HCT116 (cell line): ENCODE measurements at regions not wholly inside any gene's neighbourhood (a gene's known extent, or its start where the extent isn't known, plus 50 kb on each side); places are given as distances from the start of the nearest gene placed in this dataset.

Source experiments
- ELF1 ChIP-seq: IDR thresholded peaks from 2 replicates; pipeline ENCODE4 v1.6.1; 2012; ENCODE audit warnings: low read depth, borderline replicate concordance
- EZH2 ChIP-seq: fragments of 200-600 bp; sonication (generic); IDR thresholded peaks from 2 replicates; pipeline ENCODE4 v1.6.1; 2017; ENCODE audit warnings: antibody characterized with exemption, mixed run types
- JUND ChIP-seq: IDR thresholded peaks from 2 replicates; pipeline ENCODE4 v1.6.1; 2012
- POLR2A ChIP-seq: IDR thresholded peaks from 2 replicates; pipeline ENCODE4 v1.7.0; 2011; ENCODE audit warnings: borderline replicate concordance; ENCODE audit not compliant: insufficient read depth, insufficient read length; ENCODE audit errors: extremely low read depth
- POLR2AphosphoS5 ChIP-seq: IDR thresholded peaks from 2 replicates; pipeline ENCODE4 v1.6.1; 2011; ENCODE audit warnings: mild to moderate bottlenecking, low read depth, low read length, moderate library complexity
- RAD21 ChIP-seq: IDR thresholded peaks from 2 replicates; pipeline ENCODE4 v1.6.1; 2012; ENCODE audit warnings: low read depth, mild to moderate bottlenecking
- SIN3A ChIP-seq: IDR thresholded peaks from 2 replicates; pipeline ENCODE4 v1.6.1; 2012; ENCODE audit warnings: low read depth
- SRF ChIP-seq: IDR thresholded peaks from 2 replicates; pipeline ENCODE4 v1.6.1; 2012; ENCODE audit warnings: low read depth
- ZFX ChIP-seq: fragments of 450-650 bp; IDR thresholded peaks from 2 replicates; pipeline ENCODE4 v1.6.1; 2017
- ZNF274 ChIP-seq: fragments of 200-500 bp; sonication (Bioruptor generic); IDR thresholded peaks from 2 replicates; pipeline ENCODE4 v1.6.1; 2014; ENCODE audit warnings: mild to moderate bottlenecking, low read depth, low read length, inconsistent platforms
- TF ChIP-seq, protein P1 (sequence below), 3 experiments: fragments of 200-600 bp in 1 of 3; sonication (generic) in 1 of 3; IDR thresholded peaks in 2 of 3; conservative IDR thresholded peaks in 1 of 3; 2 replicates each; pipeline ENCODE4 v1.5.1; 2012 to 2017; ENCODE audit warnings: low read depth in 2 of 3, low read length in 2 of 3, antibody characterized with exemption in 1 of 3, borderline replicate concordance in 1 of 3, control low read depth in 1 of 3, mild to moderate bottlenecking in 1 of 3, mixed read lengths in 1 of 3, mixed run types in 1 of 3, moderate library complexity in 1 of 3; ENCODE audit not compliant: insufficient read depth in 1 of 3

DNA sequence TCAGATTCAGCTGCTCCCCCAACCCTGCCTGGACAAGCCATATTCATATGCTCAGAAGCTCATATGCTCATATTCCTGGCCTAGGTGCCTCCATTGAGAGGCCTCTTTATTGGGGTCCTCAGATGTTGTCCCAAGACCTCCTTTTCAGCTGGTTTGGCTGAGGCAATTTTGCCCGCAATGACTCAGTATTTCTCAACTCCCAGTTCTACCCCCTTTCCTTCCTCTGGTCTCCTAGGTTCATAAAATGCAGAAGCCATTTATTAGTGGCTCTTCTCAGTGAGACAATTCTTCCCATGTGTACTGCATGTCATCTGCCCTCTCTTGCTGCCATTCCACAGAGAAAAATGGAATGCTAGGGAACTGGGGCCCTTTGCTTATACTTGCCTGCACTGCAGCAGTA lies 110.7 kb downstream of the INHBA start:
- no peak for TF ChIP-seq RAD21
- TF ChIP-seq, protein P1, sequence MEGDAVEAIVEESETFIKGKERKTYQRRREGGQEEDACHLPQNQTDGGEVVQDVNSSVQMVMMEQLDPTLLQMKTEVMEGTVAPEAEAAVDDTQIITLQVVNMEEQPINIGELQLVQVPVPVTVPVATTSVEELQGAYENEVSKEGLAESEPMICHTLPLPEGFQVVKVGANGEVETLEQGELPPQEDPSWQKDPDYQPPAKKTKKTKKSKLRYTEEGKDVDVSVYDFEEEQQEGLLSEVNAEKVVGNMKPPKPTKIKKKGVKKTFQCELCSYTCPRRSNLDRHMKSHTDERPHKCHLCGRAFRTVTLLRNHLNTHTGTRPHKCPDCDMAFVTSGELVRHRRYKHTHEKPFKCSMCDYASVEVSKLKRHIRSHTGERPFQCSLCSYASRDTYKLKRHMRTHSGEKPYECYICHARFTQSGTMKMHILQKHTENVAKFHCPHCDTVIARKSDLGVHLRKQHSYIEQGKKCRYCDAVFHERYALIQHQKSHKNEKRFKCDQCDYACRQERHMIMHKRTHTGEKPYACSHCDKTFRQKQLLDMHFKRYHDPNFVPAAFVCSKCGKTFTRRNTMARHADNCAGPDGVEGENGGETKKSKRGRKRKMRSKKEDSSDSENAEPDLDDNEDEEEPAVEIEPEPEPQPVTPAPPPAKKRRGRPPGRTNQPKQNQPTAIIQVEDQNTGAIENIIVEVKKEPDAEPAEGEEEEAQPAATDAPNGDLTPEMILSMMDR (IDR thresholded peaks at IDR 0.05 in 2 of 3, conservative IDR thresholded peaks at IDR 0.05 in 1 of 3; ENCODE audit: borderline replicate concordance in 1 of 3, insufficient read depth in 1 of 3, low read depth in 2 of 3, low read length in 2 of 3) = no peak
- no peak for TF ChIP-seq EZH2
- TF ChIP-seq POLR2AphosphoS5 = no peak
- TF ChIP-seq POLR2A = no peak
- TF ChIP-seq ELF1 = no peak
- no peak for TF ChIP-seq SIN3A
- no peak for TF ChIP-seq SRF
- TF ChIP-seq ZFX = no peak
- TF ChIP-seq JUND = no peak
- TF ChIP-seq ZNF274 = no peak
